Neural progenitor cell (in vitro differentiated cells): ENCODE measurements at regions not wholly inside any gene's neighbourhood (a gene's known extent, or its start where the extent isn't known, plus 50 kb on each side); places are given as distances from the start of the nearest gene placed in this dataset.

Experiments
- EZH2 ChIP-seq: fragments of 200-600 bp; sonication (generic); IDR thresholded peaks from 2 replicates; pipeline ENCODE4 v1.6.1; 2017; ENCODE audit warnings: antibody characterized with exemption, mild to moderate bottlenecking, moderate library complexity
- EZH2phosphoT487 ChIP-seq: fragments of 200-600 bp; sonication (generic); IDR thresholded peaks from 2 replicates; pipeline ENCODE4 v1.6.1; 2017; ENCODE audit warnings: antibody characterized with exemption
- TF ChIP-seq, protein P1 (sequence below): fragments of 200-600 bp; sonication (generic); IDR thresholded peaks from 2 replicates; pipeline ENCODE4 v1.5.1; 2017; ENCODE audit warnings: antibody characterized with exemption, mild to moderate bottlenecking

DNA sequence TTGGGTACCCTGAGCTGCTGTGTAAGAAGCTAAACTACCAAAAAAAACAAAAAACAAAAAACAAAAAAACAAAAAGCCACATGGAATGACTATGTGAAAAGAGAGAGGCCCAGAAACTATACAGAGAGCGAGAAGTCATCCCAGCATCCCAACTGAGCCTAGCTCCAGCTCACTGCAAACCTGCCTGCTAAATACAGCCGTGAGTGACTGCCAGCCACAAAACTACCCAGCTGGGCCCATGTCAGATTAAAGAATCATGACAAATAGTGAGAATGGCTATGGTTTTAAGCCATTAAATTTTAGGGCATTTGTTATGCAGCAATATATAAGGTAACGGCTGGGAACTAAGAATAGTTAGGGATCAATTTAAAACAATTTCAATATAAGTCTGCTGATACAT lies 335.1 kb upstream of the PDE4D start:
- TF ChIP-seq, protein P1, sequence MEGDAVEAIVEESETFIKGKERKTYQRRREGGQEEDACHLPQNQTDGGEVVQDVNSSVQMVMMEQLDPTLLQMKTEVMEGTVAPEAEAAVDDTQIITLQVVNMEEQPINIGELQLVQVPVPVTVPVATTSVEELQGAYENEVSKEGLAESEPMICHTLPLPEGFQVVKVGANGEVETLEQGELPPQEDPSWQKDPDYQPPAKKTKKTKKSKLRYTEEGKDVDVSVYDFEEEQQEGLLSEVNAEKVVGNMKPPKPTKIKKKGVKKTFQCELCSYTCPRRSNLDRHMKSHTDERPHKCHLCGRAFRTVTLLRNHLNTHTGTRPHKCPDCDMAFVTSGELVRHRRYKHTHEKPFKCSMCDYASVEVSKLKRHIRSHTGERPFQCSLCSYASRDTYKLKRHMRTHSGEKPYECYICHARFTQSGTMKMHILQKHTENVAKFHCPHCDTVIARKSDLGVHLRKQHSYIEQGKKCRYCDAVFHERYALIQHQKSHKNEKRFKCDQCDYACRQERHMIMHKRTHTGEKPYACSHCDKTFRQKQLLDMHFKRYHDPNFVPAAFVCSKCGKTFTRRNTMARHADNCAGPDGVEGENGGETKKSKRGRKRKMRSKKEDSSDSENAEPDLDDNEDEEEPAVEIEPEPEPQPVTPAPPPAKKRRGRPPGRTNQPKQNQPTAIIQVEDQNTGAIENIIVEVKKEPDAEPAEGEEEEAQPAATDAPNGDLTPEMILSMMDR, result no peak
- TF ChIP-seq EZH2phosphoT487 (no peak), EZH2 (no peak)
